AG09309 (cell line): ENCODE measurements at regions not wholly inside any gene's neighbourhood (a gene's known extent, or its start where the extent isn't known, plus 50 kb on each side); places are given as distances from the start of the nearest gene placed in this dataset.

ENCODE experiments used
- DNase-seq: peaks from one replicate; pipeline ENCODE4 v3.0.0-alpha.2; 2010; ENCODE audit warnings: low read depth
- H3K4me3 ChIP-seq: 2 replicates; pipeline ENCODE4 v1.5.1; 2011; ENCODE audit warnings: mild to moderate bottlenecking, low read depth, low read length, moderate library complexity; ENCODE audit not compliant: control insufficient read depth
- TF ChIP-seq, protein P1 (sequence below): IDR thresholded peaks from 2 replicates; pipeline ENCODE4 v1.5.1; 2011; ENCODE audit warnings: mild to moderate bottlenecking, low read depth, low read length, inconsistent platforms; ENCODE audit not compliant: insufficient read depth, control insufficient read depth; ENCODE audit errors: missing control alignments

DNA sequence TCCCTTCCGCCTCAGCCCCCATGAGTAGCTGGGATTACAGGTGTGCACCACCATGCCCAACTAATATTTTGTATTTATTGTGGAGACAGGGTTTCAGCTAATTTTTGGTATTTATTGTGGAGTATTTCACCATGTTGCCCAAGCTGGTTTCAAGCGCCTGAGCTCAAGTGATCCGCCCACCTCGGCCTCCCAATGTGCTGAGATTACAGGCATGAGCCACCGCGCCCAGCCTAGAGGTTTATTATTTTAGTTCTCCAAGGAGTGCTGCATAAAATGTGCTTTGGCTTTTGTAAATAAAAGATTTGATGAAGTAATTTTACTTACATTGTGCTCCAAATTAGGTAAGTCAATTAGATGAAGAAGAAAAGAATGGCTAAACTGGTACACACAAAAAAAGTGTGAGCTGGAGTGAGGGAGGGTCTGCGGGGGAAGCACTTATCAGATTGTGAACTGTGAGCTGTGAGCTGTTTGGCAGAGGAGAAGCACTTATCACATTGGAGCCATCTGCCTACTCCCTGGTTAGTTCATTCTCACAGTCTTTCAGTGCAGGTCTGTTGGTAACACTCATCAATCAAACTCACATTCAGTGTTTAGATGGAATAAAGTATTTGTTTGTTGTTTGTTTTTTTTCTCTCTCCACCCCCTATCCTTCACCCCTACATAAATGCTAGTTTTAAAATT, 398.0 kb downstream of the EPHA7 start:
- no peak for DNase-seq
- no peak overlapping the region for H3K4me3 ChIP-seq
- TF ChIP-seq, protein P1, sequence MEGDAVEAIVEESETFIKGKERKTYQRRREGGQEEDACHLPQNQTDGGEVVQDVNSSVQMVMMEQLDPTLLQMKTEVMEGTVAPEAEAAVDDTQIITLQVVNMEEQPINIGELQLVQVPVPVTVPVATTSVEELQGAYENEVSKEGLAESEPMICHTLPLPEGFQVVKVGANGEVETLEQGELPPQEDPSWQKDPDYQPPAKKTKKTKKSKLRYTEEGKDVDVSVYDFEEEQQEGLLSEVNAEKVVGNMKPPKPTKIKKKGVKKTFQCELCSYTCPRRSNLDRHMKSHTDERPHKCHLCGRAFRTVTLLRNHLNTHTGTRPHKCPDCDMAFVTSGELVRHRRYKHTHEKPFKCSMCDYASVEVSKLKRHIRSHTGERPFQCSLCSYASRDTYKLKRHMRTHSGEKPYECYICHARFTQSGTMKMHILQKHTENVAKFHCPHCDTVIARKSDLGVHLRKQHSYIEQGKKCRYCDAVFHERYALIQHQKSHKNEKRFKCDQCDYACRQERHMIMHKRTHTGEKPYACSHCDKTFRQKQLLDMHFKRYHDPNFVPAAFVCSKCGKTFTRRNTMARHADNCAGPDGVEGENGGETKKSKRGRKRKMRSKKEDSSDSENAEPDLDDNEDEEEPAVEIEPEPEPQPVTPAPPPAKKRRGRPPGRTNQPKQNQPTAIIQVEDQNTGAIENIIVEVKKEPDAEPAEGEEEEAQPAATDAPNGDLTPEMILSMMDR: no peak

DNA sequence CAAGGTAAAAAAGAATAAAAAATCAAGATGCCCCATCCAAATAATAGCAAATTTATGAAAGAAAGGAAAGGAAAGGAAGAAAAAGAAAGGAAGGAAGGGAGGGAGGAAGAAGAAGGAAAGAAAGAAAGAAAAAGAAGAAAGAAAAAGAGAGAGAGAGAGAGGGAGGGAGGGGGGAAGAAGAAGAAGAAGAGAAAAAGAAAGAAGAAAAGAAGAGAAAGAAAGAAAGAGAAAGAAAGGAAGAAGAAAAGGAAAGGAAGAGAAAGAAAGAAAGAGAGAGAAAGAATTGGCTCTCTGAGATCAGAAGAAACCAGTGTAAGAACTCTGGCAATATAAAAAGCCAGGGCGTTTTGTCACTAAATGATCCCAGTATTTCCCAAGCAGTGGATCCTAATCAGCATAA, 401.7 kb downstream of the EPHA7 start:
- no peak overlapping the region for H3K4me3 ChIP-seq
- DNase-seq: no peak
- TF ChIP-seq, protein P1: no peak

DNA sequence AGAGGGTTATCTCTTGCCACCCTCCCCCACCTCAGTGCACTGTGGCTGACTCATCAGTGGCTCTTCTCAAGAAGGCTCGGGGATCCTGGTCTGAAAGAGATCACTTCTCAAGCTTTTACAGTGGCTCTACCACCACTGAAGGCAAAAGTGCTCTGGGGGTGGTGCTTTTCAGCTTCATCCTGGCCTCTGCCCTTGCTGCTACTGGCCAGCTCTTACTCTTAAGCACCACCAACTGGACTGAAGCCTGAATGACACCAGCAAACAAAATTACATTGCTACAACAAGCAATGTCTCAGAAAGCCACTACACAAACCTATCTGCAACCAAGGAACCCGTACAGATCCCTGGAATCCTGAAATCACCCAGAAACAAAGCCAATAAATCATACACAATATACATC, 402.1 kb downstream of the EPHA7 start:
- H3K4me3 ChIP-seq: no peak overlapping the region
- DNase-seq: no peak
- TF ChIP-seq, protein P1: no peak

DNA sequence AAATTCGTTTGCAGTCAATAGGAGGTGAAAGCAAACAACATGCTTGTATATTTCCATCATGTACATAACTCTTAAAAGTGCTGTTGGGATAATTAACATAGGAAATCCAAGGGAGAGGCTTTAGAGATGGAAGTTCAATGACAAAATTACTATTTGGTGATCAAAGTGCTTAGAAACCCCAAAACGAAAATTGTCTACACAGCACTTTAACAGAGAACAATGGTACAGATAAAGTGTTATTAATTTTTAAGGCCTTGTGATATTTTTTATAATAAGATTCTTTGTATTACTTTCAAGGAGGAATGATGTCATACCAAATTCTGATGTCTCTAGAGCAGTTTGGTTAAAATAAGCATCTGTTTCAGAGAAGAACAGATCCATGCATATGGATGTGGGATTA, 406.3 kb downstream of the EPHA7 start:
- H3K4me3 ChIP-seq: no peak overlapping the region
- TF ChIP-seq, protein P1: no peak
- no peak for DNase-seq

DNA sequence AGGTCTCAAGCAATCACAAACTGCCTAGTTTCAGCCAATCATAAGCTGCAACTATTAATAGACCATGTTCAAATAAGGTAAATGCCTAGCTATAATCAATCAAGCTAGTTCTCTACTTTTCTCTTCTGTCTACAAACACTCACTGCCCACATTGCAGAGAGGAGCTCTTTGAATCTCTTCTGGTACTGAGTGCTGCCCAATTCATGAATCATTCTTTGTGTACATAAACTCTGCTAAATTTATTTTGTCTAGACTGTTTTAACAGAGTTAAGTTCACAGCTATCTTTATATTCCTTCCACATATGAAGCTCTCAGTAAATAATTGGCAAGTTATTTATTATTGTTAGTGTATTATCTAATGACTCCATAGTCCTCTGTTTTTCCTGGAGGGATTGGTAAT, 411.0 kb downstream of the EPHA7 start:
- no peak for DNase-seq
- no peak overlapping the region for H3K4me3 ChIP-seq
- TF ChIP-seq, protein P1: no peak

DNA sequence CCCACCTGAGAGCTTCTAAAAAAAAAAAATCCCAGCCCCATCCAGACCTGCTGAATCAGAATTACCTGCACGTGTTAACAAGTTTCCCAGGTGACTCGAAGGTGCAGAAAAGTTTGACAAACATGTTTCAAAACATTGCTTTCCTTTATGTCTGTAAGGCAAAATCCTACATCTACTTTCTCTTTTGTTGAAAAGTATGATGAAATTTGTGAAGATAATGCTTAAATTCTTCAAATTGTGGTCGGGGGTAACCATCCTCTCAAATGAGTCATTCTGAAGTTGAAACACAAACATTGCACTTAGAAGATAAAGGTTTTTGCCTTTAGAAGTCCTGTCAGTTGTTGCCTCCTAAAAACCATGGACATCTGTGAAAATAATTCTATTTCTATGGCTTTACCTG, 429.7 kb downstream of the EPHA7 start:
- no peak overlapping the region for H3K4me3 ChIP-seq
- no peak for DNase-seq
- TF ChIP-seq, protein P1: no peak
